Stomach smooth muscle (tissue), 2 donors: ENCODE measurements at regions not wholly inside any gene's neighbourhood (a gene's known extent, or its start where the extent isn't known, plus 50 kb on each side); places are given as distances from the start of the nearest gene placed in this dataset.

Experiments
- H3K27ac ChIP-seq: one replicate; pipeline ENCODE4 v1.7.0; 2013; ENCODE audit warnings: mild to moderate bottlenecking, low read length, inconsistent platforms
- H3K27me3 ChIP-seq, 2 donors: one replicate each; pipeline ENCODE4 v1.7.0; 2013; ENCODE audit warnings: low read length in 2 of 2; ENCODE audit not compliant: insufficient read depth in 2 of 2, control insufficient read depth in 1 of 2
- H3K36me3 ChIP-seq, 2 donors: one replicate each; pipeline ENCODE4 v1.7.0; 2013; ENCODE audit warnings: low read length in 2 of 2; ENCODE audit not compliant: control insufficient read depth in 2 of 2, insufficient read depth in 2 of 2
- H3K4me1 ChIP-seq: one replicate; pipeline ENCODE4 v1.7.0; 2013; ENCODE audit warnings: low read length; ENCODE audit not compliant: control insufficient read depth, insufficient read depth
- H3K4me3 ChIP-seq, 2 donors: one replicate each; pipeline ENCODE4 v1.7.0; 2013; ENCODE audit warnings: low read length in 2 of 2
- H3K9ac ChIP-seq, 2 donors: one replicate each; pipeline ENCODE4 v1.7.0; 2013; ENCODE audit warnings: low read length in 2 of 2, mild to moderate bottlenecking in 1 of 2
- H3K9me3 ChIP-seq, 2 donors: one replicate each; pipeline ENCODE4 v1.7.0; 2013; ENCODE audit warnings: low read length in 2 of 2; ENCODE audit not compliant: control insufficient read depth in 2 of 2
- donor health status: healthy.
- donor health status: Pancreatic carcinoma.

DNA sequence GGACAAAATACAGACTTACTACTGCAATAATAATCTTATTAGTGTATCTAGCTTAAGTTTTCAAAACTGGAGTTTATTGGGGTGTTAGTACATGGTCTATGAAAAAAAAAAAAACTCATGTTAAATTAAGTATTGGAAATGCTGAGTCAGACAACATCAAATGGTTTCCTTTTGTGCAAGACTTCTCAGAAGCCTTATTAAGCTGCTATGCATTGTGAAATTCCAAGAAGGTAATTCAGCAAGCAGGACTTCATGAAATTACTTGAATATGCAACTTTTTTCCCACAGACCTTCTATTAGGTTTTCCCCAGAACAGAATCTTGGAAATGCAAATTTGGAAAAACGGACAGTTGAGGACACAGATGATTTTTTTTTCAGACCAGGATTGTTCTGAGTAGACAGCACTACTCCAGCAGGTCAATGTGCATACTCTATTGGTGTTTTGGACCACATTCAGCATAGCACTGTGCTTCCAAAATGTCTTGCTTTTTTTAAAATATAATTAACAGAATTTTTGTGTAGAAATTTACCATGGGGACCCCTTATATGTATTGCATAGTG lies 568.8 kb upstream of the TENM3 start:
- Histone ChIP-seq H3K9ac (no peak overlapping the region), H3K36me3 (no peaks in the 10 kb centered on the region), H3K9me3 (peaks cover 0 to 2% of the 10 kb centered on the region in 2 donors), H3K4me1 (no peaks in the 10 kb centered on the region), H3K27me3 (no peaks in the 10 kb centered on the region), H3K27ac (no peak overlapping the region), H3K4me3 (no peak overlapping the region)

DNA sequence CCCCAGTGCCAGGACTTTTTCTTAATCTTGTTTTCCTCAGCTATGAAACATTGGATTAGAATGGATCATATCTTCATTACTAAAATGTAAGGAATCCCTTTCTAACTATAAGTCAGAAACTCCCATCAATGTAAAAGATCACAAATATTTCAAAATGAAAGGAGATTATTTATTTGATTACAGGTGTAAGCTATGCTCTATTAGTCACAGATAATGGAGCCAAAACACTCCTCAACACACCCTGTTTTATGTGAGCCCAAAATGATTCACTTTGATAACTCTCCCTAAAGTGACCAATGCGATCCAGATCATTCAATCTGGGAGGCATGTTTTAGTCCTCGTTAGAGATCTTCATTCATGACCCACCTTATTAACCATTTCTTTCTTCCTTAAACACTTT lies 566.7 kb upstream of the TENM3 start:
- no peak overlapping the region for H3K9ac ChIP-seq
- H3K4me3 ChIP-seq, result no peak overlapping the region
- no peaks in the 10 kb centered on the region for H3K27me3 ChIP-seq
- H3K9me3 ChIP-seq, result peaks cover 0 to 2% of the 10 kb centered on the region in 2 donors
- H3K36me3 ChIP-seq, result no peaks in the 10 kb centered on the region
- H3K27ac ChIP-seq, result no peak overlapping the region
- no peaks in the 10 kb centered on the region for H3K4me1 ChIP-seq

DNA sequence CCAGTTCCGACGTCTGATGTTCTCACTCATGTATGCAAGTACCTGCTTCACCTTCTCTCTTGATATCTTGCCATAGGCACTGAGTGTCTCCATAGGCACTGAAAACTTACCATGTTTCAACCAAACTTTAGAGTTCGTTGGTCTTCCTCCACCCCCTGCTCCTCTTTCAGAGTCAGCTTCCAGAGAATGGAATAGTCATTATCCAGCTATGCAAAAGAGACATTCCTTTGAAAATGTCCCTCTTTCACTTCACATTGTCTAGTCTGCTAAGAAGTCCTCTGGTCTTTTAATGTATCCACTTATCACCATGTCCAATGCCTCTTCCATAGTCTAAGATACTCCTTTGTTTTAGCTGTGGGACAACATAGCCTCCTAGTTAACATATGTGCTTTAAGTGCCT lies 566.0 kb upstream of the TENM3 start:
- Histone ChIP-seq H3K36me3 (no peaks in the 10 kb centered on the region), H3K4me3 (no peak overlapping the region), H3K4me1 (no peaks in the 10 kb centered on the region), H3K9ac (no peak overlapping the region), H3K27ac (no peak overlapping the region), H3K27me3 (no peaks in the 10 kb centered on the region), H3K9me3 (peaks cover 0 to 2% of the 10 kb centered on the region in 2 donors)

DNA sequence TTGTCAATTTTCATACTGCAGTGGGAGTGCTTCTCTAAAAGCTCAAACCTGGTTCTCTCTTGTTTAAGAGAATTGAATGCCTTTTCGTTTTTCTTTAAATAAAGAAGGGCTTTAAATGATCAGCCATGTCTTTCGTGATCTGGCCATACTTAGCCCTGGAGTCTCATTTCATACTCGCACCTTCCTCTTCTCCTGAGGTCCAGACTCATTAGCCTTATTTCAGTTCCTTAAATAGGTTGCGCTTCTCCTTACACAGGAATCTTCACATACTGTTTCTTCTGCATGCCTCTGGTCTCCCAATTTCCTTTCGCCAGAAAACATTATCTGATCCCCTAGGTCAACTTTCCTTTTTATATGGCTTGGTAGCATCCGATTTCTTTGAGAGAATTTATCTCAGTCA lies 565.6 kb upstream of the TENM3 start:
- Histone ChIP-seq H3K27me3 (no peaks in the 10 kb centered on the region), H3K9me3 (peaks cover 0 to 2% of the 10 kb centered on the region in 2 donors), H3K27ac (no peak overlapping the region), H3K4me3 (no peak overlapping the region), H3K36me3 (no peaks in the 10 kb centered on the region), H3K4me1 (no peaks in the 10 kb centered on the region), H3K9ac (no peak overlapping the region)

DNA sequence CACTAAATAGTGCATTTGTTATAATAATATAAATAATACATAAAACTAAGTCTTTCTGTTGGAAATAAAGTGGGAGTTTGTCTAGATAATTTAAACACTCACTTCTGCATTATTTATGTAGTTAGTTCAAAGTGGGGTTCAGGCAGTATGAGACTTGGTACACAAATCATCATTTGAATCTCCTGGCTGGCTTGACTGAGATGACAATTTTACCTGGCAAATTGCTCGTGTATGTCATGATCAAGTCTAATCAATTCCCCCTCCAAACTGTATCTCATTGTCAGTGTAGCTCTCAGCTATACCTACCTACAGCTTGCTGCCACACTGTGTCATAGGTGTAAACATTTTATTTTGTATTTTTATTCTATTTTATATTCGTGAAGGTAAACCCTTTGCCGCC lies 563.4 kb upstream of the TENM3 start:
- Histone ChIP-seq H3K9ac (no peak overlapping the region), H3K4me1 (no peaks in the 10 kb centered on the region), H3K27ac (no peak overlapping the region), H3K36me3 (no peaks in the 10 kb centered on the region), H3K27me3 (no peaks in the 10 kb centered on the region), H3K4me3 (no peak overlapping the region), H3K9me3 (peaks cover 0 to 2% of the 10 kb centered on the region in 2 donors)

DNA sequence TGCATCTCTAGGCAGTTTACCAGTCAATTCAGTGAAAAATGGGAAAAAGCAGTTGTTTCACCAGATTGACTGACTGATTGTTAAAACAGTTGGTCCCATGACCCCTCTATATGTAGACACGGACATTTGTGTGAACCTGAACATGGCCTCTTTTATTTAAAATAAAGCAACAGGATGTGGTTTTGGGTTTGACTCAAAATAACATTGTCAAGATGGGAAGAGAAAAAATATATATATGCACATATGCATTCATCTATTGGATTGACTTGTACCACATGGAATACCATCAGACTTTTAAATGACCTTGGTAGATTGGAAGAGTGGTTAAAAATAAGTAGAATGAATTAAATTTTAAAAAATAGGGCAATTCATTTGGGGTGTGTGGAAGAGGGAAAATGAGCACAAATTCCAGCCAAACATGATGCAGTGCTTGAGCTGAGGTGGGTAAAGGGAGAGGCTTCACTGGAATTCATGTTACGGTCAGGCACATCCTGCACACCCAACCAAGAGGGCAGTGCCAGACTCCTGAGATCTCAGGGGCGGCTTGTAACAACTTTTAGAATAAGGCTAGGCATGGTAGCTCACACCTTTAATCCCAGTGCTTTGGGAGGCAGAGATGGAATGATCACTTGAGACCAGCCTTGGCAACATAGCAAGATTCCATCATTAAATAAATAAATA lies 560.7 kb upstream of the TENM3 start:
- no peaks in the 10 kb centered on the region for H3K4me1 ChIP-seq
- H3K4me3 ChIP-seq, result no peak overlapping the region
- H3K36me3 ChIP-seq, result no peaks in the 10 kb centered on the region
- no peaks in the 10 kb centered on the region for H3K27me3 ChIP-seq
- no peaks in the 10 kb centered on the region for H3K9me3 ChIP-seq
- no peak overlapping the region for H3K9ac ChIP-seq
- no peak overlapping the region for H3K27ac ChIP-seq

DNA sequence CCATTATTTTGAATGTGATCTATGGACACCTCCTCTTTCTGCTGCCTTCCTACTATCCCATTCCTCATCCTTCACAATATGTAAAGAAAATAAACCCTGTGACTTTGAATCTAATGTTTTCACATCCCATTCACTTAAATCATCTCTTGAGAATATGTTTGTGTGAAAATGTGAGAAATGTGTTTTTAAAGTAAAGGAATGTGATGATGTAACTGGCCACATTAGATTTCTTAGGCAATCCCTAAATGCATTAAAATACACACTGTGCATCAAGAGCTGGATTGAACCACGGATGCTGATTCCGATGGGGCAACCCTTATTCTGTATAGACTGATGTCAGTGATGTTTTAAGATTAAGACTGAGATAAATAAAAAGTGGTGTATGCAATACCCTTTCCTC lies 558.9 kb upstream of the TENM3 start:
- Histone ChIP-seq H3K9me3 (no peaks in the 10 kb centered on the region), H3K9ac (no peak overlapping the region), H3K4me3 (no peak overlapping the region), H3K27ac (no peak overlapping the region), H3K36me3 (no peaks in the 10 kb centered on the region), H3K4me1 (no peaks in the 10 kb centered on the region), H3K27me3 (no peaks in the 10 kb centered on the region)

DNA sequence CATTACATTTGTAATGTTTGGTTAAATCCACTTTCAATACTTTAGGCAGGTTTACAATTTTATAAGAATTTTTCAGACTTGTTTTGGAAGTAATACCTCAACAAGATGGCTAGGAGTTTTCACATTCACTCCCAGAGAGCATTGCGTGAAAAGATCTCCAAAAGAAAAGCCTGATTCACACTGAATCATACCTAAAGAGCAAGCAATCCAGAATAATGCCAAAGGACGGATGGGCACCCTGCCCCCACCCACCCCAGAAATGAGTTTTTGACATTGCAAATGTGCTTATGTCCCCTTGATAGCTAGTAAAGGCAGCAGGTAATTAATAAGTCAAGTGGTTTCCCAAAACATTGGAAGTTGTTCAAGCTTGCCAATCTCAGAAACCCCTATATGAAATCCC lies 557.7 kb upstream of the TENM3 start:
- Histone ChIP-seq H3K9ac (no peak overlapping the region), H3K9me3 (no peaks in the 10 kb centered on the region), H3K27ac (no peak overlapping the region), H3K36me3 (no peaks in the 10 kb centered on the region), H3K4me1 (no peaks in the 10 kb centered on the region), H3K4me3 (no peak overlapping the region), H3K27me3 (no peaks in the 10 kb centered on the region)

DNA sequence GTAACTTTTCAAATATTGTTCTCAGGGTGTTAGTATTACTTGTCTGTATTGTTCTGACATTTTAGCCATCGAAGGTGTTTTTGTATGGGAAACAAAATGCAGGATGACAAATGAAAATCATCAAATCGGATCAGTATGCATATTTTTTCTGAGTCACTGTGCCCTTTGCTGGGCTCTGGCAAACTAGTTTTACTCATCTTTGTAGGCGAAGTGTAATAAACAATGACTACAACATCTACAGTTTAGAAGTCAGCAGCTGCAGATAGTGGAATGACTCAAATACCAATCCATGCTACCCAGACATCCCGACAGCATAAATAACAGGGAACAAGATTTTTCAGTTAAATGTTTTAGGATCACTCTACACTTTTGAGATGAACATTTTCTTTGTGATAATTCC lies 557.3 kb upstream of the TENM3 start:
- H3K36me3 ChIP-seq, result no peaks in the 10 kb centered on the region
- H3K4me1 ChIP-seq, result no peaks in the 10 kb centered on the region
- no peaks in the 10 kb centered on the region for H3K9me3 ChIP-seq
- no peaks in the 10 kb centered on the region for H3K27me3 ChIP-seq
- H3K4me3 ChIP-seq, result no peak overlapping the region
- H3K27ac ChIP-seq, result no peak overlapping the region
- H3K9ac ChIP-seq, result no peak overlapping the region

DNA sequence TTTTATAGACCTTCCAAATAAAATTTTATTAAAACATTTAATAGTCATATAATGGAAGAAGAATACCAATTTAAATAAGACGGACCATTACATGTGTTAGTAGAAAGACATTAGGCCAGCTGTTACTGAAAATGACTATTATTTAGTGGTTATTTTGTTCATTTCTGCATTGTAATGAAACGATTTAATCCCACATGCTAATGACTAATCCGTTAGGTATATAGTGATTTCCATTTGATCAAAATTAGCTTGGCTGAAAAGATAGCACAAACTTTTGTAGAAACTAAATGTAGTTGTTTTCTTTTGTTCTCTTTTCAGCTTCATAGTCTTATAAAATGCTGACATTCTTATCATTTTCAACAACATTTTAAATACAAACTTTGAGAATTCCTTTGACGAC lies 556.1 kb upstream of the TENM3 start:
- Histone ChIP-seq H3K4me3 (no peak overlapping the region), H3K36me3 (no peaks in the 10 kb centered on the region), H3K4me1 (no peaks in the 10 kb centered on the region), H3K27ac (no peak overlapping the region), H3K9ac (no peak overlapping the region), H3K9me3 (no peaks in the 10 kb centered on the region), H3K27me3 (no peaks in the 10 kb centered on the region)

DNA sequence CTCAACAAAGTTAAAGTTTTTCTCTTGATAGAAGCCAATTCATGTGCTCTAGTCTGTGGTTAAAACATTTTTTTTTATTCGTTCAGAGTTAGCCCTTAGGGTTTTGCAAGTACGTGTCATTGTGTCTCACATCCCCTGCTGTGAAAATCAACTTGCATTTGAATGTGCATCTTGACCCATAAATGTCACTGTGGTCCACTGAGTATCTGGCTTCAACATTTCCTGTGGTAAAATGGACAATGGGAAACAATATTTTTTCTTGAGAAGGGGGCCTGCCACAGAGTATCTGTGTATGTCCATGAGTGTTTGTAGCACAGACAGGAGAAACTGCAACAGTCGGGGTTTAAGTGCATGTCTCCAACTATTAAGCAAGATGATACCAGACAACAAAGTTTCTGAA lies 554.8 kb upstream of the TENM3 start:
- H3K27ac ChIP-seq, result no peak overlapping the region
- H3K9me3 ChIP-seq, result no peaks in the 10 kb centered on the region
- H3K36me3 ChIP-seq, result no peaks in the 10 kb centered on the region
- H3K9ac ChIP-seq, result no peak overlapping the region
- H3K27me3 ChIP-seq, result no peaks in the 10 kb centered on the region
- H3K4me3 ChIP-seq, result no peak overlapping the region
- no peaks in the 10 kb centered on the region for H3K4me1 ChIP-seq
